ENCODE measurements at regions not wholly inside any gene's neighbourhood (a gene's known extent, or its start where the extent isn't known, plus 50 kb on each side); places are given as distances from the start of the nearest gene placed in this dataset.

DNA sequence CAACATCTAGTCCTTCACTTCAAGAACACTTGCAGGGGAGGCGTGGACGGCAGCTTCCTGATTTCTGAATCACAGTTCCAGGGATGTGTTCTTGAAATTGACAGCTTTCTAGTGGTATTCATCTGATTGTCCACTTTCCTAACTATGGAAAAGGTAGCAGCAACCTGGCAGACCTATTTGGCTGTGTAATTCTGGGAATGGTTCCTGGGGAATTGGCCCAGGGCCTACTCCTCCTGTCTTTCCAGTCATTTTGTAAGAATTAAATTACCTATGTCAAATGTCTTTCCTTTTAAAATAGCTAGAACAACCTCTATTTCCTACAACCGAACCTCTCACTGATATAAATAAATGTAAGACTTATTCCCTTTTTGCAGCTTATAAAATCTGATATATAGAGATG lies 85.5 kb upstream of the RSPO3 start:
- Histone ChIP-seq H3K9me3 (ENCODE audit: control insufficient read depth, insufficient read depth, low read length) (no peaks in the 10 kb centered on the region), H3K27ac (ENCODE audit: low read depth, low read length) (no peak overlapping the region), H3K4me3 (ENCODE audit: low read depth, low read length) (no peak overlapping the region), H3K27me3 (ENCODE audit: control insufficient read depth, insufficient read depth, low read length) (no peaks in the 10 kb centered on the region)
- DNase-seq (ENCODE audit: low read depth, low spot score): no peak
- POLR2A ChIA-PET: no interaction called here
- TF ChIP-seq, protein P1, sequence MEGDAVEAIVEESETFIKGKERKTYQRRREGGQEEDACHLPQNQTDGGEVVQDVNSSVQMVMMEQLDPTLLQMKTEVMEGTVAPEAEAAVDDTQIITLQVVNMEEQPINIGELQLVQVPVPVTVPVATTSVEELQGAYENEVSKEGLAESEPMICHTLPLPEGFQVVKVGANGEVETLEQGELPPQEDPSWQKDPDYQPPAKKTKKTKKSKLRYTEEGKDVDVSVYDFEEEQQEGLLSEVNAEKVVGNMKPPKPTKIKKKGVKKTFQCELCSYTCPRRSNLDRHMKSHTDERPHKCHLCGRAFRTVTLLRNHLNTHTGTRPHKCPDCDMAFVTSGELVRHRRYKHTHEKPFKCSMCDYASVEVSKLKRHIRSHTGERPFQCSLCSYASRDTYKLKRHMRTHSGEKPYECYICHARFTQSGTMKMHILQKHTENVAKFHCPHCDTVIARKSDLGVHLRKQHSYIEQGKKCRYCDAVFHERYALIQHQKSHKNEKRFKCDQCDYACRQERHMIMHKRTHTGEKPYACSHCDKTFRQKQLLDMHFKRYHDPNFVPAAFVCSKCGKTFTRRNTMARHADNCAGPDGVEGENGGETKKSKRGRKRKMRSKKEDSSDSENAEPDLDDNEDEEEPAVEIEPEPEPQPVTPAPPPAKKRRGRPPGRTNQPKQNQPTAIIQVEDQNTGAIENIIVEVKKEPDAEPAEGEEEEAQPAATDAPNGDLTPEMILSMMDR (IDR thresholded peaks at IDR 0.05; ENCODE audit: low read depth, low read length): no peak
- CTCF ChIA-PET: interaction anchor here (0.9 kb wide), 1 partner anchor 67 kb away, joined by 3 read pairs; no protein-coding TSS in a partner anchor

DNA sequence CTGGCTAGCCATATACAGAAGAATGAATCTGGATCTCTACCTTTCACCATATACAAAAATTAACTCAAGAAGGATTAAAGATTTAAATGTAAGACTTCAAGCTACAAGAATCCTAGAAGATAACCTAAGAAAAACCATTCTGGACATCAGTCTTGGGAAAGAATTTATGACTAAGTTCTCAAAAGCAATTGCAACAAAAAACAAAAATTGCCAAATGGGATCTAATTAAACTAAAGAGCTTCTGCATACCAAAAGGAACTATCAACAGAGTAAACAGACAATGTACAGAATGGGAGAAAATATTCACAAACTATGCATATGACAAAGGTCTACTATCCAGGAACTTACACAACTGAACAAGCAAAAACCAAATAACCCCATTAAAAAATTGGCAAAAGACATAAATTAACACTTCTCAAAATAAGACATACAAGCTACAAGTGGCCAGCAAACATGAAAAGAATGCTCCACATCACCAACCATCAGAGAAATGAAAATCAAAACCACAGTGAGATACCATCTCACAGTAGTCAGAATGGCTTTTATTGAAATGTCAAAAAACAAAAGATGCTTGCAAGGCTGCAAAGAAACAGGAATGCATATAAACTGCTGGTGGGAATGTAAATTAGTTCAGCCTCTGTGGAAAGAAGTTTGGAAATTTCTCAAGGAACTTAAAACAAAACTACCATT lies 66.8 kb upstream of the RSPO3 start:
- no peak overlapping the region for H3K27ac ChIP-seq (ENCODE audit: low read depth, low read length)
- DNase-seq (ENCODE audit: low read depth, low spot score): no peak
- CTCF ChIA-PET: no interaction called here
- TF ChIP-seq, protein P1 (IDR thresholded peaks at IDR 0.05; ENCODE audit: low read depth, low read length): no peak
- H3K4me3 ChIP-seq (ENCODE audit: low read depth, low read length): no peak overlapping the region
- POLR2A ChIA-PET: no interaction called here
- no peaks in the 10 kb centered on the region for H3K27me3 ChIP-seq (ENCODE audit: control insufficient read depth, insufficient read depth, low read length)
- no peaks in the 10 kb centered on the region for H3K9me3 ChIP-seq (ENCODE audit: control insufficient read depth, insufficient read depth, low read length)

DNA sequence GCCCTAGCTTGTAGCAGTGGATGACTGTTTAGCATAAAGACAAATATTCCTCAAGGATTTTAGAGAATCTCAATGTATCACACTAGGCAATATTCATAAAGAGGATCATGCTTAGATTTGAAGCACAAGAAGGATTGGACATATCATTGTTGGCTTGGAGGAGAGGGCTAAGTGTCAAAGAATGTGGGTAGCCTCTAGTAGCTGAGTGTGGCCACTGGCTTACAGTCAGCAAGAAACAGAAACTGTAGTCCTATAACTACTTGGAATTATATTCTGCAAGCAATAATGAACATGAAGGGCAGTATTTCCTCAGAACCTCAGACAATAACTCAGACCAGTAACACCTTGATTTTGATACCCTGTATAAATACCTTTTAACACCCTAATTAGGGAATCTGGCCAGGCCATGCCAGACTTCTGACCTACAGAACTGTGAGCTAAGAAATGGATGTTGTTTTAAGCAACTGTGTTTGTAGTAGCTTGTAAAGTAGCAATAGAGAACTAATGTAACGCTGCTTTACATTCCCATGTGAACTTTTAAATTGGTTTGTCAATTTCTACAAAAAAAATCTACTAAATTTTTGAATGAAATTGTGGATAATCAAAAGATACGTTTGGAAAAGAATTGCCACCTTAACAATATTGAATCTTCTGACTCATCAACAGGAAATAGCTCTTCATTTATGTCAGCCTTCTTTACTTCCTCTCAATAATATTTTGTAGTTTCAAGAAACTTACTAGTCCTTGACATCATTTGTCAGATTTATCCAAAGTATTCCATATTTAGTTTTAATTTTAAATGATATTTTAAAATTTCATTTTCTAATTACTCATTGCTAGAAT lies 65.2 kb upstream of the RSPO3 start:
- ChIA-PET POLR2A (no interaction called here), CTCF (interaction anchor here (0.6 to 0.8 kb wide), 2 partner anchors 109 to 213 kb away, joined by 3 to 4 read pairs; partner anchors contain the start of gene RNF146)
- Histone ChIP-seq H3K27me3 (ENCODE audit: control insufficient read depth, insufficient read depth, low read length) (no peaks in the 10 kb centered on the region), H3K27ac (ENCODE audit: low read depth, low read length) (no peak overlapping the region), H3K4me3 (ENCODE audit: low read depth, low read length) (no peak overlapping the region), H3K9me3 (ENCODE audit: control insufficient read depth, insufficient read depth, low read length) (no peaks in the 10 kb centered on the region)
- no peak for DNase-seq (ENCODE audit: low read depth, low spot score)
- TF ChIP-seq, protein P1 (IDR thresholded peaks at IDR 0.05; ENCODE audit: low read depth, low read length): no peak

DNA sequence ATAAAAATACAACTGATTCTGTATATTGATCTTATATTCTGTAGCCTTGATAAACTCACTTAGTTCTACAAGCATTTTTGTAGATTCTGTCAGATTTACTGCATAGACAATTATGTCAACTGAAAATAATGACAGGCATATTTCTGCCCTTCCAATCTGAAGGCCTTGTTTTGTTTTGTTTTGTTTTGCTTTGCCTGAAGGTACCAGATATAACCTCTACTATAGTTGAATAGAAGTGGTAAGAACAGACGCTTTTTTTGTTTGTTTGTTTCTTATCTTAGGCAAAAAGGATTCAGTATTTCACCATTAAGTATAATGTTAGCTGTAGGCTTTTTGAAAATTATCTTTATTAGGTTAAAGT lies 64.6 kb upstream of the RSPO3 start:
- POLR2A ChIA-PET: no interaction called here
- H3K27ac ChIP-seq (ENCODE audit: low read depth, low read length): no peak overlapping the region
- DNase-seq (ENCODE audit: low read depth, low spot score): no peak
- no peak overlapping the region for H3K4me3 ChIP-seq (ENCODE audit: low read depth, low read length)
- TF ChIP-seq, protein P1 (IDR thresholded peaks at IDR 0.05; ENCODE audit: low read depth, low read length): no peak
- no peaks in the 10 kb centered on the region for H3K27me3 ChIP-seq (ENCODE audit: control insufficient read depth, insufficient read depth, low read length)
- H3K9me3 ChIP-seq (ENCODE audit: control insufficient read depth, insufficient read depth, low read length): no peaks in the 10 kb centered on the region
- CTCF ChIA-PET: interaction anchor here (0.8 kb wide), 1 partner anchor 213 kb away, joined by 4 read pairs; the partner anchor contains the start of gene RNF146

DNA sequence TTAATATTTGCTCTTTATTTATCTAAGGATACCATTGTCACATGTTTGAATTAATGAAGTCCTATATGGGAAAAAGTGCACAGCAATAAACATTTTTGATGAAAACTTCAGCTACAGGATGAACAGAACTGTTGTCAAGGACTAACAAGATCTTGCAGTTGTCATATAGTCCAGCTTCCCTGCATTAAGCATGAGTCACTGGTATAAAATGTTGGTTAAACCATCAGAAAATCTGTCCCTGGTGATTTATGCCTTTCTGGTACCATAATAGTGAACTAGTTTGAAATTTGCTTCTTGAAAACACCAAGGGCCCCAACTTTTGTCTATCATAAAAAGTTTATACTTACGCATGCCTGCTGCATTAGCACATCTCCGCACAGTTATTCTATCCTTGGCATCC lies 60.4 kb upstream of the RSPO3 start:
- TF ChIP-seq, protein P1 (IDR thresholded peaks at IDR 0.05; ENCODE audit: low read depth, low read length): no peak
- ChIA-PET CTCF (interaction anchor here (0.7 kb wide), 1 partner anchor 47 kb away, joined by 5 read pairs; no protein-coding TSS in a partner anchor), POLR2A (no interaction called here)

More for the DNA sequence above, 60.4 kb upstream of the RSPO3 start:
- Histone ChIP-seq H3K27me3 (ENCODE audit: control insufficient read depth, insufficient read depth, low read length) (no peaks in the 10 kb centered on the region), H3K4me3 (ENCODE audit: low read depth, low read length) (no peak overlapping the region), H3K27ac (ENCODE audit: low read depth, low read length) (no peak overlapping the region), H3K9me3 (ENCODE audit: control insufficient read depth, insufficient read depth, low read length) (no peaks in the 10 kb centered on the region)
- no peak for DNase-seq (ENCODE audit: low read depth, low spot score)

Data from AG04450 (cell line).